ENCODE measurements at regions not wholly inside any gene's neighbourhood (a gene's known extent, or its start where the extent isn't known, plus 50 kb on each side); places are given as distances from the start of the nearest gene placed in this dataset.

DNA sequence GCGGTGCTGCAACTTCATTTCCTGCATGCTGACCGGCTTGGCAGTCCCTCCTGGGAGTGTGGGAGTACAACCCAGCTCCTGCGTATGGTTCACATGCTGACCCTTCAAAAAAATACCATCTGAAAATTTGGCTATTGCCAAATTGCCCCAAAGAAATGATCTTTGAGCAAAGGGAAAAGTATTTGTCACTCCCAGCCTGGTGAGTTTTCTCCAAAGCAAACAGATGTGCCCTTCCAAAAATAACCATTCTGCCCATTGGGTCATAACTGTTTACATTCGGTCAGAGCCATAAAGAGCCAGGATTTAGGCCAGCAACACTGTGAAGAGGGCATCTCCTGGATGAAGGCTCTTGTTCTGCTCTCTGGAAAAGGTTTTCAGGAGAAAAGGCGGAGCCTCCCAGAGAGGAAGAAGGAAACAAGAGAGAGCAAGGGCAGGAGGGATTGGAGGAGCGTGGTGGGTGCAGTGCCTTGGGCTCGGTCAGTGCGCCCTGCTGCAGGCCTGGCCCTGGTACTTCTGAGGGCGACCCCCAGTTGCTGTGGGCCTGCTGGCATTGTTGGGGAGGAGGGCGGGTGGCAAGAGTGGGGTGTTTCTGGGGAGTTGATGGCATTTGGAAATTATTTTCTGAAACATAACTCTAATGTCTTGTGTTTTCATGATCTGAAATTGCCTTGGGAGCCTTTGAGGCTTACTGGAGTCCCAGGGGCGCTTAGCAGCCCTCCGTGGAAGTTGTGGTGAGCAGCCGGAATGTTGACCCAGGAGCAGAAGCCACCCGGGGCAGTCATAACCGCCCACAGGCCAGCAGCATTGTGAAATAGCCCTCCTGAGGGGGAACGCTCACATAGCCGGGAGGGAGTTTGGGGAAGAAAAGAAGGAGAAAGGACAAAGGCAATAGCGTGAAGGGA lies 248.4 kb downstream of the MYLK4 start:
- no peak for DNase-seq

DNA sequence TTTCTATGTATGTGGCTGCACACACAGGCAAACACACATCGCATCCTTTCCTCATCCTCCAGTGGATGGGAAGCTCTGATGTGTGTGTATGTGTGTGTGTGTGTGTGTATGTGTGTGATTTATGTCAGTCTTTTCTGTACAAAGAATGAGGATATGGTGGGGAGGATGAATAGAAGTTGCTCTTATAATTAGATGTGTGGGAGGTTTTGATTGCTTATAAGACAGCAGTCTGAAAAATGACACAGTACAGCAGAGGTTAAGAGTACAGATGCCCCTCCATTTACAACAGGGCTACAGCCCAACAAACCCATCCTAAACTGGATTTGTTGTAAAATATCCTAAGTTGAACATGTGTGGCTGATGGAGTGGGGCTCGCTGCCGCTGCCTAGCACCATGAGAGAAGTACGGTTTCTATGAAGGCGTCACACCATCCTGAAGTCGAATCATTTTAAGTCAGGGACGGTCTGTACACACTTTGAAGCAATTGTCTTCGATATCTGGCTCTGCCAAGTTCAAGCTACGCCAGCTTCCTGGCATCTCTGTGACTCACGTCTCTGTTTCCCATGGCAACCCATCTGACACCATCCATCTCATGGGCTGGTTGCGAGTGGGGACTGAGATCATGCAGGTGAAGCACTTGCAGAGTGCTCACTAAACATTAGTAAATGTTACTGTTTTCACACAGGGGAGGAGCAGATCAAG lies 252.6 kb downstream of the MYLK4 start:
- DNase-seq: no peak

GRCh38 chr6:2496291-2496690 lies 250.9 kb upstream of the GMDS start:
- no peak for DNase-seq

GRCh38 chr6:2492686-2493523 lies 247.5 kb upstream of the GMDS start:
- DNase-seq: no peak

- no peak for DNase-seq
These were observed 245.7 kb upstream of the GMDS start for GRCh38 chr6:2491137-2491536.

GRCh38 chr6:2488578-2488977 lies 243.2 kb upstream of the GMDS start:
- DNase-seq: no peak

GRCh38 chr6:2485116-2485515 lies 239.7 kb upstream of the GMDS start:
- DNase-seq: no peak

DNA sequence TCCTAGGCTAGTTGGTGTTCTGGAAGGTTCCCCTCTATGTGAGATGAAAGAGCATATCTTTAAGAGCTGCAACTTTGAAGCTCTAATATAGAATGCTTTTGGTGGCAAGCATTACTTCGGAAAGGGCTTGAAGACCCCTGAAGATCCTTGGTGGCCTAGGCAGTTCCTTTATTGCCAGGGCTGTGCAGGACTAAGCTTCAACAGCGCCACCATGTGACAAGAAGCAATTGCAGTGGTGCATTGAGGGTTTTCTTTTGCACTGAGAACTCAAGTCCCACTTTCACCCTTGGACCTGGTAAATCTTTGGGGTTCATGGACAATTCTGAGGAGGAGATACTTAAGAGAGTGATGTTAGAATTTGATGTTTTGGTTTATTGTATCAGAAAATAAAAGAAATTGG lies 237.4 kb upstream of the GMDS start:
- no peak for DNase-seq

DNA sequence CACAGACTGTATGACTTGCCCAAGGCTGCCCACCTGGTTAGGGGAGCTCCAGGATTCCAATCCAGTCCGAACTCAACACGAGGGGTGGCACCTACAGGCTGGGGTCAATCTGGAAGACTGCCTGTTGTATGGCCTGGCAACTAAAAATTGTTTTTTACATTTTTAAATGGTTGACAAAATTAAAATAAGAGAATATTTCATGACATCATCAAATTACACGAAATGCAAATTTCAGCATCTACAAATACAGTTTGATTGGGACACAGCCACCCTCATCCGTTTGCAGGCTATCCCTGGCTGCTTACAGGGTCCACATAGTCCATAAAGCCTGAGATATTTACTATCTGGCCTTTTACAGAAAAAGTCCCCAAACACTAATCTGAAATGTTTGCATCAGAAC lies 235.9 kb upstream of the GMDS start:
- no peak for DNase-seq

DNA sequence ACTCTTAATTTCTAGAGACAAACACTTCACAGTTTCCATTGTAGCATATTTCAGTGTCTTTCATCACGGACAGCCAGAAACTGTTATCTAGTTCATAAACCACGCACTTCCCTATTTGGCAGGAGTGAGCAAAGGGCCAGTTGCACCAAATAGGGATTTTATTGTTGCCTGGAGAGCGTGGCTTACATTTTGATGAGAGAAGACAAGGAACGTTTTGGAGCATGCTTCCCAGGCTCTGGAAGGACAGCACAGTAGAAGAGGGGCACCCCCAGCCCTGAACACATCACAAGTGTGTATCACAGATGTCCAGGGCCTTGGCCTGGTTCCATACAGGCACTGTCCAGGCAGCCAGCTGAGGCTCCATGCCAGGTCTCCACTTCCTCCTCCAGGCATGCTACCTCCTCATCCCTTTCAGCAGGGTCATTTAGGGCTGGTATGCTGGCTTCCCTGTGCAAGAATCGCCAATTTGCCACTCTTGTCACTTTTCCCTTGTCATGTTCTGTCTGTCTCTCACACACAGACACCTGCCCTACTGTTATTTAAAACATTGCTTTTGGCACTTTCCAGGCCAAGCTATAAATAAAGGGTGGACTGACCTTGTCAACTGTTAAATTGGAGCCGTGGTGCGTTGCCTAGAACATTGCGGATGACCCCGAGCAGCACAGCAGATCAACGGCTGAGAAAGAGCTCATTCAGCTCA lies 235.0 kb upstream of the GMDS start:
- DNase-seq: no peak

DNA sequence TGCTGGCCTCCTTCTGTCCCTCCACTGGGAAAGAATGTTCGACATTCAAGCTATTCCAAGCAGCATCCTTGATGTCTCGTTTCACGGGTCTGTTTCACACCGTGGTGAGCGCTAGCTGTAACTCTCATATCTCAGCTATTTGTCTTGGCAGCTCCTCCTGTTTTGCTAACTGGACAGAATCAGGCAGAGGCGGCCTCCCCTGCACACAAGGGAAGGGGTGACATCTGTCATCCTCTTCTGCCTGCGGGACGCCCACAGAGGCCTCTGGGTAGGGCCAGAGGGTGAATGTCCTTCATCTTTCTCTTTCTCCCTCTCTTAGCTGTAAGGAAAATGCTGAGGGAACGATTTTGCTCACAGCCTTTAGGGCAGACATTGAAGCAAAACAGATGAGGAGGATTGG lies 232.8 kb upstream of the GMDS start:
- DNase-seq: no peak

DNA sequence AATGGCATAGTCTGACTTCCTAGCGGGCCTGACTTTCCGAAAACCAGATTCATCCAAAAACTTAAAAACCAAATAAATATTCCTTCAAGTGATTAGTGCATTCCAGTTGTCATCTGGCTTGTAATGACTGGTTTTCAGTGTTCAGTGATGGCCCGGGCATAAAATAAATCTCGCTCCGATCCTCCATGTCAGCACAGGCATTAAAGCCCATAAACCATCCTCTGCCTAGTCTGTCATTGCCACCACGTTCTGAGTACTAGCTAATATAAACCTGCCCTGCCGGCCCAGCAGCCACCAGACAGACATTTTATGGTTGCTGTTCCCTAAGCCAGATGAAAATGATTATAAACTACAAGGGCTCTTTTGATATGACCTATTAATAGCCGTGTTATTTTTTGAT lies 232.3 kb upstream of the GMDS start:
- DNase-seq: no peak

DNA sequence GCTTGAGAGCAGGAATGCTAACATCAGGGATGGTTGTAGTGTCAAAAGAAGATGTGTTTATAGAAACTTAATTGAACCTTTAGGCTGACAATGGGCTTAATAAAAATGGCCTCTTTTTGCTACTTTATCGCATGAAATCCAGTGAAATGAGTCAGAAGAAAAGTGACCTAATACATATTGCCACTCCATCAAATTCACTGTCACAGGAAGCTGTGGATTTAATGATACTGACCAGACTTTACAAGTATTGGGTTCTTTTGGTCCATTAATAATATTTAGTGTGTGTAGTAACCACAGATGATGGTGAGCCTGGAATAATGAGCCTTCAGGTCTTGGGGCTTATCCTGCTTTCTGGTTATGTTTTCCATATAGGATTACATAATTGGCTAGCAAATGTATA lies 231.8 kb upstream of the GMDS start:
- no peak for DNase-seq

DNA sequence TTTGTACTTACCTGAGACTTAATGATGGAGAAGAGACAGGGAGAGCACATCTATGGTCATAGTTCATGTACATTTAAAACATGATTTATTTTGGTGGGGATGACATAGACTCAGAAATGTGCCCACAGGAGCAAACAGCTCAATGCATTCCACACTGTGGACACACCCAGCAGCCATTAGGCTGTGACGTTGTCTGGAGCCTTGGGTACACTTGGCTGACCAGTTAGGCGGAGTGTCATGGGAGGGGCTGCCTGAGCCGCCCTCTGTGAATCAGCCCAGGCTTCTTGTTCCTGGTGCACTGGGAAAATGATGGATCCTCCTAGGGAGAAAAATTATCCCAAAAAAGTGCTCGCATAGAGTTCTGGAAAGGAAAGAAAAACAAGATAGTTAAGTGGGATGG lies 231.0 kb upstream of the GMDS start:
- no peak for DNase-seq

DNA sequence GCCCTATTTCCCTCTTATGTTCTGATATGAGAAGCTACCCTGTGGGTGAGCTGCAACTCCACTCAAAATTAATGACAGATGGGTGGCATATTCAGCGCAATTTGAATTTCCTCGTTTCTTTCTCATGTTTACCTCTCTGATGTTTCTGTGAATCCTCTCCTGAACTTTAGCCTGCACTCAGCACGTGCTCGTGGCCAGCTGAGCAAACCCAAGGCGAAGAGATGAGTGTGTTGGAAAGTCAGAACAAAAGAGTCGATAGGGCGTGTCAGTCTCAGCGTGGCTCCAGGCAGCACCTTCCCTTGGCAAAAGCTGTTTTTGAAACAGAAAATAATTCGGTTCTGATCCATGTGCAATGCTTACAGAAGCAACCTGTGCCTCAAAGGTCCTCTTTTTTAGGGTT lies 226.1 kb upstream of the GMDS start:
- DNase-seq: no peak

- no peak for DNase-seq
These were observed 224.0 kb upstream of the GMDS start for GRCh38 chr6:2469428-2469827.

DNA sequence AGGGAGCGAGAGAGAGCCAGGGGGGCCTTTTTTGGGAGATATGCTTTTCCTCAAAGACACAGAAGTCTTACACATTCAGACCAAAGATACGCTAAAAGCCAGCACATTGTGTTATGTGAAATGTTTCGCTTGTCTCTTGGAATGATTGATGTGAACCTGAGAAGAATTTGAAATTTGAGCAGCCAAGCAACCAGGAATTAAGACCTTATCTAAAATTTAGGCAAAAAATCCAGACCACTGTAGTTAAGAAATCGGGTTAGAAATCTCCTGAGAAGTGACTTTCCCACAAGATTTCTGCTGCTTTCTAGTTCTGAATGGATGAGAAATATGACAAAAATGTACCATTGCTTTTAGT lies 223.2 kb upstream of the GMDS start:
- DNase-seq: no peak

GRCh38 chr6:2467929-2468600 lies 222.7 kb upstream of the GMDS start:
- DNase-seq: no peak

- DNase-seq: no peak
These were observed 219.9 kb upstream of the GMDS start for GRCh38 chr6:2465336-2465735.

GRCh38 chr6:2464641-2465040 lies 219.2 kb upstream of the GMDS start:
- no peak for DNase-seq

GRCh38 chr6:2462831-2463230 lies 217.4 kb upstream of the GMDS start:
- no peak for DNase-seq

GRCh38 chr6:2460216-2460745 lies 214.9 kb upstream of the GMDS start:
- no peak for DNase-seq

Measured in CD4-positive, alpha-beta T cell treated with Interferon gamma for 1 hour (primary cell).